ENCODE measurements at regions not wholly inside any gene's neighbourhood (a gene's known extent, or its start where the extent isn't known, plus 50 kb on each side); places are given as distances from the start of the nearest gene placed in this dataset.

DNA sequence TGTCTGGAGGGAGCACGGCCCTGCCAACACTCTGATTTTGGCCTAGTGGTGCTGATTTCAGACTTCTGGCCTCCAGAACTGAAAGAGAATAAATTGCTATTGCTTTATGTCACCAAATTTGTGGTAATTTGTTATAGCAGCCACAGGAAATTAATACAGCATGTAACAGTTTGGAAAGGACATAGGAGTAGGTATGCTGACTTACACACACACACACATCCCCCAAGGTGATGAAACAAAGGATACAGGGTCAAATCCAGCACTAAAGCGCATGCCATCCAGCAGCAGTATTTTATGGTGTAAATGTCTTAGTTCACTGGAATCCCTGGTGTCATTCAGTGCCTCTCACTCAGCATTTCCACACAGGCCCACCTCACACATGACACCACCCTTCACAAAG is 72.2 kb upstream of the MAN1A2 start:
- no peak for DNase-seq (ENCODE audit: extremely low read depth, insufficient read length)
- Histone ChIP-seq H3K4me3 (replicated peaks; ENCODE audit: low read depth, low read length) (no peak overlapping the region), H3K27me3 (replicated peaks; ENCODE audit: control insufficient read depth, insufficient read depth, low read length) (no peaks in the 10 kb centered on the region), H3K36me3 (ENCODE audit: control insufficient read depth, insufficient read depth, low read length) (no peaks in the 10 kb centered on the region)
- TF ChIP-seq, protein P1, sequence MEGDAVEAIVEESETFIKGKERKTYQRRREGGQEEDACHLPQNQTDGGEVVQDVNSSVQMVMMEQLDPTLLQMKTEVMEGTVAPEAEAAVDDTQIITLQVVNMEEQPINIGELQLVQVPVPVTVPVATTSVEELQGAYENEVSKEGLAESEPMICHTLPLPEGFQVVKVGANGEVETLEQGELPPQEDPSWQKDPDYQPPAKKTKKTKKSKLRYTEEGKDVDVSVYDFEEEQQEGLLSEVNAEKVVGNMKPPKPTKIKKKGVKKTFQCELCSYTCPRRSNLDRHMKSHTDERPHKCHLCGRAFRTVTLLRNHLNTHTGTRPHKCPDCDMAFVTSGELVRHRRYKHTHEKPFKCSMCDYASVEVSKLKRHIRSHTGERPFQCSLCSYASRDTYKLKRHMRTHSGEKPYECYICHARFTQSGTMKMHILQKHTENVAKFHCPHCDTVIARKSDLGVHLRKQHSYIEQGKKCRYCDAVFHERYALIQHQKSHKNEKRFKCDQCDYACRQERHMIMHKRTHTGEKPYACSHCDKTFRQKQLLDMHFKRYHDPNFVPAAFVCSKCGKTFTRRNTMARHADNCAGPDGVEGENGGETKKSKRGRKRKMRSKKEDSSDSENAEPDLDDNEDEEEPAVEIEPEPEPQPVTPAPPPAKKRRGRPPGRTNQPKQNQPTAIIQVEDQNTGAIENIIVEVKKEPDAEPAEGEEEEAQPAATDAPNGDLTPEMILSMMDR (IDR thresholded peaks at IDR 0.05; ENCODE audit: insufficient read depth, low read length, poor library complexity, severe bottlenecking) = no peak

DNA sequence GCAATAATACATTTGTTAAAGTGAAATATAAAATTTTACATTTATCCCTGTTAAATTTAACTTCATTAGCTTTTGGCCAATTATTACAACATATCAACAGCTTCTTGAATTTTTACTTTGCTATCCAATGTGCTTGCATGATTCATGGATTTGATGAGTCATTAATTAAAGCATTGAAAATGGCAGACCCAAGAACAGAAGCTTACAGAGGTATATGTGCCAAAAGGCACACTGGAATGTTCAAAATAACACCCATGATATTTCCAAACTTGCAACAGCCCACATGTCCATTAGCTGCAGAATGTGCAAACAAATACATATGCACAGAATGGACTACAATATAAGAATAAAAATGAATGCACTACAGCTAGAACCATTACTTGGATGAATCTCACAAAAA is 76.4 kb upstream of the MAN1A2 start:
- Histone ChIP-seq H3K4me3 (replicated peaks; ENCODE audit: low read depth, low read length) (no peak overlapping the region), H3K36me3 (ENCODE audit: control insufficient read depth, insufficient read depth, low read length) (no peaks in the 10 kb centered on the region), H3K27me3 (replicated peaks; ENCODE audit: control insufficient read depth, insufficient read depth, low read length) (no peaks in the 10 kb centered on the region)
- TF ChIP-seq, protein P1 (IDR thresholded peaks at IDR 0.05; ENCODE audit: insufficient read depth, low read length, poor library complexity, severe bottlenecking) = no peak
- DNase-seq (ENCODE audit: extremely low read depth, insufficient read length) = no peak

DNA sequence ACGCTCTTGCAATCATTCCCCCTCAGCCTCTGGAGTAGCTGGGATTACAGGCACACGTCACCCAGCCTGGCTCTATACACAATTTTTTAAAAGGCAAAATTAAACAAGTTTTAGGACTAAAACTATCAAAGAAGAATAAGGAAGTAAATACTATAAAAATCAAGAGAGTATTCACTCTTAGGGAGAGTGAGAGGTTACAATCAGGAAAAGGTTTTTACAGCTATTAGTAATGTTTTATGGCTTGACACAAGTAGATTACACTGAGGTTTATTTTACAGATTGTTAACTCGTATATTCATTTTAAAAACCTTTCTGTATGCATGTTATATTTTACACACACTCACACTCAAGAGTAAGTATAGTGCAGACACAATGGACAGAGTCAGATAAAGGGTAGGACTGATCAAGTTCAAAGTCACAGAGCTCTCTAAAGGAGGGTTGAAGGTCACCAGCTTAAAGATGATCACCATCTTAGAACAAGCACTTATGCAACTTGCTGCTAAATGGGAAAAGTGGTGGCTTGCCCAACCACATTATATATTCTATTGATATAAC is 77.9 kb upstream of the MAN1A2 start:
- TF ChIP-seq, protein P1 (IDR thresholded peaks at IDR 0.05; ENCODE audit: insufficient read depth, low read length, poor library complexity, severe bottlenecking) = no peak
- Histone ChIP-seq H3K4me3 (replicated peaks; ENCODE audit: low read depth, low read length) (no peak overlapping the region), H3K27me3 (replicated peaks; ENCODE audit: control insufficient read depth, insufficient read depth, low read length) (no peaks in the 10 kb centered on the region), H3K36me3 (ENCODE audit: control insufficient read depth, insufficient read depth, low read length) (no peaks in the 10 kb centered on the region)
- DNase-seq (ENCODE audit: extremely low read depth, insufficient read length) = no peak

DNA sequence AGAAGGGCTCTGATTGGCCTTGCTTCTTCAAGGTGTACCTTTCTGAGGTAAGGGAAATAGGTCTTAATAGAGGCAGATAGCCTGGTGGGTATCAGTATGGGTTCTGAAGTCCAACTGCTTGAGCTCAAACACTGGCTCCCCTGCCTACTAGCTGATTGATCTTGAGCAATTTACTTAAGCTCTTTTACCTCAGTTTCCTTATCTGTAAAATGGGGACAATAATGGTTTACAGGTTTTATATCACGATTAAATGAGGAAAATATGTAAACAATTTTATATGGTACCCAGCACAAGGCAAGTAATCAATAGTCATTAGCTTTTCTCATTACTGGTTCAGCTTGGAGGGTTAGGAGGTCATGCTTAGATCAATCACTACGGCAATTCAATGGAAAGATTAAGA is 75.8 kb upstream of the VTCN1 start:
- Histone ChIP-seq H3K27me3 (replicated peaks; ENCODE audit: control insufficient read depth, insufficient read depth, low read length) (no peaks in the 10 kb centered on the region), H3K36me3 (ENCODE audit: control insufficient read depth, insufficient read depth, low read length) (no peaks in the 10 kb centered on the region), H3K4me3 (replicated peaks; ENCODE audit: low read depth, low read length) (no peak overlapping the region)
- TF ChIP-seq, protein P1 (IDR thresholded peaks at IDR 0.05; ENCODE audit: insufficient read depth, low read length, poor library complexity, severe bottlenecking) = no peak
- DNase-seq (ENCODE audit: extremely low read depth, insufficient read length) = no peak

DNA sequence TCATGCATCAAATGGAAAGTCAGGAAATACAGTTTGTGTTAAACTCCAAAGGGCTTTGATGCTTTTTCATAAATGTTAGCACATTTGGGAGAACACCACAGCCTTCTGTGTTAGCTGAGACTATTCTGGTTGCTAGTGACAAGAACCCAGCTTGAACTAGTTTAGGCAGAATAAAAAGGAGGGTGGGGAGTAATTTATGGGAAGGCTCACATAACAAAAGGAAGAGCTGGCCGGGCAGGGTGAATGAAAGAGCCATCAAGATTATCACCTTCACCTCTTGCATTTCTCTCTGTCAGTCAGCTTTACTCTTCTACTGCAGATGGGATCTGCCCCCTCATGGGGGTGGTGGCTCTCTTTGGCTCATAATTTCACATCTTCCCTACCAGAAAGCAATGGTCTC is 75.4 kb upstream of the VTCN1 start:
- H3K36me3 ChIP-seq (ENCODE audit: control insufficient read depth, insufficient read depth, low read length) = no peaks in the 10 kb centered on the region
- DNase-seq (ENCODE audit: extremely low read depth, insufficient read length) = no peak
- TF ChIP-seq, protein P1 (IDR thresholded peaks at IDR 0.05; ENCODE audit: insufficient read depth, low read length, poor library complexity, severe bottlenecking) = no peak
- H3K27me3 ChIP-seq (replicated peaks; ENCODE audit: control insufficient read depth, insufficient read depth, low read length) = no peaks in the 10 kb centered on the region
- no peak overlapping the region for H3K4me3 ChIP-seq (replicated peaks; ENCODE audit: low read depth, low read length)
